HG03103 (cell line): ENCODE measurements at regions not wholly inside any gene's neighbourhood (a gene's known extent, or its start where the extent isn't known, plus 50 kb on each side); places are given as distances from the start of the nearest gene placed in this dataset.
"Not testable (repeated sequence)": the region's sequence is repeated elsewhere in the genome, so short reads cannot be mapped to it uniquely, and the experiment has no call there.

ENCODE experiments used
- ATAC-seq: cut with Tn5 transposase; IDR thresholded peaks from one replicate; pipeline ENCODE4 v1.9.1; 2021; ENCODE audit warnings: low read depth; ENCODE audit not compliant: unreplicated experiment

DNA sequence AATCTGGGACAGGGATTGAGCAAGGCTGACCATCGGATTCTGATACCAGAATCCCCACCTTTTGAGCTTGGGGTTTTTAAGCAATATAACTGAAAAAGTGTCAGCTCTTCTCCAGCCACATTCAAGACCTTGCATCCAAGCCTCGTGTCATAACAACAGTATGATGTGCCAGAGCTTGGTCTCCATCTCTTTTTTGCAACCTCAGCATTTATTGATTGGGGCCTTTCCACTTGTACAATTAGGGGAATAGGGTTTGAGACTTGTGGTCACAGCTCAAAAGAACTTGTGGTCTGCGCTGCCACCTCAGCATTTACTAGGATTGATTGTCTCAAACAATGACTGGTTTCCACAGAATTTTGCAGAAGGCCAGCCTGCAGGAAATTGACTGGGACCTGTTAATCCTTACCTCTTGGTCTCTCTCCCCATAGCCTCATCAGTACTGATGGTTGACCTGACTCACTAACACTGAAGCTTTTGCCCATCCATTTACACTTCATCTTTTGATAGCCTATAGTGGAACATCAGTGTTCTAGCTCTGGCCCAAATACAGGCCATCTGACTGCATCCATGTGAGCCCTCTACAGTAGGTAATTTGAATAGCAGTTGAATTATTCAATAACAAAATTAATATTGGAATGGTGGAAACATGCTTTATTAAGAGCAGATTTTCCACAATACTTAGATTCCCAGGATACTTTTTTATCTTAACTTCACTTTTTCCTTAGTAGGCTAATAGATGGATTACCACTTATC is 381.6 kb upstream of the PRR16 start:
- ATAC-seq = no peak

DNA sequence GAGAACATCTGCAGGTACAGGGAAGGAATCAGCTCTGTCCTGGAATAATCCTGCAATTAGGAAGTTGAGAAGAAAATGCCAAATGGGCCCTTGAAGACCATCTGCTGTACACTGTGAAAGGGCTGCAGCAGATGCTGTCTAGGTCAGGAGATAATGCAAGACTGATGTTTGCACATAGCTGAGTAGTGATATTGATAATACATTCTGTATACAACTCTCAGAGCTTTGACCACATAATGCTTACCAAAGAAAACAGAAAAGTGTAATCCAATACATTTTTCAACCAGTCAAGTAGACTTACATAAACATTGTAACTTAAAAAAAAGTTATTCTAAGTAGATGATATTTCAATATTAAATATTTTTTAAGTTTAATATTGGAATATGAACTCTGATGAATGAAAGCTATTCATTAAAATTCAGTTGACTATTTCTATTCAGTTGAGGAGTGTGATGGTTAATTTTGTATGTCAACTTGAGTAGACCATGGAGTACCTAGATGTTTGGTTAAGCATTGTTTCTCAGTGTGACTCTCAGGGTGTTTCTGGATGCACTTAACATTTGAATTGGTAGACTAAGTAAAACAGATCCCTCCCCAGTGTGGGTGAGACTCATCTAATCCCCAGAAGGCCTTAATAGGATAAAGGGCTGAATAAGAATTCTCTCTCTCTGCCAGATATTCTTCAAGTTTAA is 380.1 kb upstream of the PRR16 start:
- no peak for ATAC-seq

DNA sequence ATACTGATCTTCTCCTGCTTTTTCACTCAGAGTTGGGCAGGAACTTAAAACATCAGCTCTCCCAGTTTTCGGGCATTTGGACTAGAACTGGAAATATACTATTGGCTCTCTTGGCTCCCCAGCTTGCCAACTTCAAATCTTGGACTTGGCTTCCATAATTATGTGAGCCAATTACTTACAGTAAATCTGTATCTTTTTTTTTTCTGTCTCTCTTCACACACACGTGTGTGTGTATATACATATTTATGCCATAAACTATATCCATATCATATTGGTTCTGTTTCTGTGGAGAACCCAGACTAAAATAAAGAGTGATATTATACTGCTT is 379.6 kb upstream of the PRR16 start:
- no peak for ATAC-seq

DNA sequence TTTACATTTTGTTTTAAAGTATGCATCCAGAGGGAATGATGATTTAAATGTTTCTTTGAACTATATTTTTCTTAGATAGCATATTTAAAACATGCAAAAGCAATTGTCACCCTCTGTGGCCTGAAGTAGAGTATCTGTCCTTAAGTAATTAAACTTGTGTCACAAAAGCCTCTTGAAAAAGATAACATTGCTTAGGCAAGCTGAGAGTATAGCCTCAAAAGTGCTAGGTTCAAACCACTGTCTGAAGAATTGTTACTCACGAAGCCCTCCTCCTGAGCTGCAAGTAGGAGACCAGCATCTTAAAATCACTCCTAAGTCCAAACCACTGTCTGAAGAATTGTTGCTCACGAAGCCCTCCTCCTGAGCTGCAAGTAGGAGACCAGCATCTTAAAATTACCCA is 378.0 kb upstream of the PRR16 start:
- no peak for ATAC-seq

DNA sequence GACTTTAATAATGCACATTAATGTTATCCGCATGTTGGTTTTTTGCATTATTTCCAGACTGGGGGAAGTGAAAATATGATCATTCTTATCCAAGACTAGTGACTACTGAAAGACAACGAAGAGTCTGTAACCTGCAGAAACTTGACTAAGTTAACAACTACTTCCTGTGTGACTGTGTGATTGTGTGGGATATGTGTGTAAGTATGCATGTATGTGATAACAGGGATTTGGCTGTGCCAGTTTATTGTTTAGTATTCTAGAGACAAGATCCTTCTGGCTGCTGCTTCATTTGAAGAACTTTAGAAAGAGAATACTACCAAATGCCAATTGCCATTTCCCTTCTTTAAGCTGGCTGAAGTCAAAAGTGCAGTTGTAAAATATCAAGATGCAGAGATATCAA is 375.7 kb upstream of the PRR16 start:
- no peak for ATAC-seq

DNA sequence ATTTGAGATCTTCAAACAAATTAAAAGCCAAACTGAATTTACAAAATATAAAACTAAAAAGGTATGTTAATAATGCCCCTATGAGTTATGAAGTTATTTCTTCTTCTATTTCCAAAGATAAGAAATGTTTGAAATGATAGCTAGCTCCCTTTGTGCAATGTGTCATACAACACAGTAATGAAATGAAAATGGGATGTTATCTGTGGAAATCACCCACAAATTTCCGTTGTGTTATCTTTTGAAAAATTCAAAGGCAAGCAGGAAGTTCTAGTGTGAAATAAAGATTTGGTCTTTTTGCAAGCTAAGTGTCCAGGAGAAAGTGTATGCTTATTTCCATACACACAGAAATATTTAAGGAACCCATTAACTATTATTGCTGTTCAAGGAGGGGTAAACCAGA is 375.3 kb upstream of the PRR16 start:
- no peak for ATAC-seq

DNA sequence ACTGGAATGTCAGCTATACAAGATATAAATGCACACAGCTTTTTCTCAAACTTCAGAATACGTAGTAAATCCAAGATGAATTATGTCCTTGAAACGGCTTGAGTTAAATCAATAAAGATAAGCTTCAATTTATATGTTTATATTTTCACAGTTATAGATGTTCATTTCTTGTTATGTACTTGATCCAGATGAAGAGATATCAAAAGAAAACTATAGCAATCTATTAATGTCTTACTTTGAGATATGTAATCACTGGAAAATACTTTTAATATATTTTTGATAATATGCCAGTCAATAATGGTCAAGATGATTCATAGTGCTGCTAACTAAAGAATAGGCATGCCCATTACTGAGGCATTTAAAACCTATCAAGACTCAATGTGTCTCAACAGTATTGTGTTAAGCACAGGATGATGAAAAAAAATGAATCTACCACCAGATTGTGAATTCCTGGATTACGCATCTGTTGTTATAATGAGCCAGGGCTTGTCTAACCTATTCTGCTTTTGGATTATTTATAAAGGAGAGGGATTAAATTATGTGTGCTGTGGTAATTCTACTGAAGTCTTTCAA is 372.6 kb upstream of the PRR16 start:
- ATAC-seq = no peak

DNA sequence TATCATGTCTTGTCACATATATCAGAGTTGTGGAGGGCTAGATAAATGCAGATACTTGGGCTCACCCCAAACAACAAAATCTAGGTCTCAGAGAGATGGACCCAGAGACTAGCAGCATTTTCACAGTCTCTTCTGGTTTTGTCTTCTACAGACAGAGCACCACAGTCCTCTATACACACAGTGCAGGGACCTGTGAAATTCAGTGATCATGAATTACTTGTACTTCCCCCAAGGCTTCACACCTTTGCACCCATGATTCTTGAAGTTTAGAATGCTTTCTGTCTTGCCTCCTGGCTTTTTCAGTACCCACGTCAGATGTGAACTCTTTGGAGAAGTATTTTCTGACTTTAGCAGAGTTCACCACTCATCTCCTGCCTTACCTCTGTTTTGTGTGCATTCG is 371.5 kb upstream of the PRR16 start:
- no peak for ATAC-seq

DNA sequence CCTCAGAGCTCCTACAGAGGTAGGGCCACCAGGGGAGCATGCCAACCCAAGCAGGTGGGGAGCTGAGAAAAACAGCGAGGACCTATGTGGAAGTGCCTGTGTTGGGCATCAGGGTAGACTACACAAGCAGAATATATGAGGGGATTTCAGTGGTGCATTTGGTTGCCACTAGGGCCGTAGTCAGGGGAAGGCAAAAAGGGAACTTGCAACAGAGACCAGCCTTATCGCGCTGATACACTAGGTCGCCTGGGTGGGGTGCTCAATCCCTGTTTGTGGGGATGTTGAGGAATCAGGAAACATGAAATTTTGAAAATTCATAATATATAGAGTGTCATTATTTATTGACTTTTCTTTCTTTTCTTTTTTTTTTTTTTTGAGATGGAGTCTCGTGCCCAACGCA is 370.9 kb upstream of the PRR16 start:
- ATAC-seq = no peak

DNA sequence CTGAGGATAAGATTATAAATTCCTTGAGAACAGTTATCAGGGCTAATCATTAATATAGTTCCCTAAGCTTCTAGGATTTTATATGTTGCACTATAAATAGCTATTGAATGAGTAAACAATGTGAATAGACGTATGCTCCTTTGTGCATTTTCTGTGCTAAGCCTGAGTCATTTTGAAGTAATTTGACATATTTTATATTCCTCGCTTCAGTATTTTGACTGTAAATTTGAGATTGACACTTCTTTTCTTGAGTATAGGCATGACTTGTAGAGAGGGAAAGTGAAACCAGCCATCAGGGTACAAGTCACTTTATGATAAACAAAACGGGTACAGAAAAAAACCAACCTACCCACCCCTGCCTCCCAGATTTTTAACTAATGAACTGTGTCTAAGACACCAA is 367.7 kb upstream of the PRR16 start:
- ATAC-seq = no peak

DNA sequence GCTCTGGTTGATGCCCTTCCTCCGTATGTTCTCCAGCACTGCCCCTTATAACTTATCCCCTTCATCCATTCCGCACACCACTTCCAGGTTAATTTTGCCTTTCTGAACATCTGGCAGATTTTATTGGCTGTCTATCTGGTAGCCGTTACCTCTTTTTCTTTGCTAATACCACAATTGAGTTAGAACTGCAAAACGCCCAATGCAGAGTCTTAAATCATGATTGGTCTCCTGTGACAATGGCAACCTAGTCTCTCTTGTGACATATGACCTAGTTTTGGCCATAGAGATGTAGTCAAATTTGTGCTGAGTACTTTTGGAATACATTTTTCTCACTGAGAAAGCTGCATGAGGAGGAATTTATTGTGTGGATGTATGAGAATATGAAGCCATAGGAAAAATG is 365.7 kb upstream of the PRR16 start:
- ATAC-seq = no peak

DNA sequence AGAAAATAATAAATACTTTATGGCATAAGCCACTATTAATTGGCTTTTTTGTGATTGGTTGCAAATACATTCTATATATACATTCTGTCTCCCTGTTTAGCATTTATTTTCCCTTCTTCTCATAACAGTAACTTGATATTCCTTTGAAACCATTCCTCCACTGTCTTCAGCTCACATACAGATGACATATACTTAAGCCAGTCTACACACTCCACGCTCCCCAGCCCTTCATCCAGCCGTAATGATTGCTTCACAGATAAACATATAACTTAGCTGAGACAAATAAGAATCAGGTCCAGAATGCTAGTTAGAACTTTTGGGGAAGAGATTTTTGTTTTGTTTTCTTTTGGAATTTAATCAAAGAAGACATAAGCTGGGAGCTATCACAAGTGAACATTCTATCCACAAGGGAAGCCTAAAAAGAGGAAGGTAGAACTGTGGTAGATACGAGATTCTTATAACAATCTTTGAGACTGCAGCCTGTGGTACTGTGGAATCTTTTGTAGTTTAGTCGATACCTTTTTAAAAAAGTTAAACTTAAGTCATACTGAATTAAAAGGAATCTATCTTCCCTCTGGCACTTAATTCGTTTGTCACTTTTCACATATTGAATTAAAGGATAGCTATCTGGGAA is 365.1 kb upstream of the PRR16 start:
- no peak for ATAC-seq

DNA sequence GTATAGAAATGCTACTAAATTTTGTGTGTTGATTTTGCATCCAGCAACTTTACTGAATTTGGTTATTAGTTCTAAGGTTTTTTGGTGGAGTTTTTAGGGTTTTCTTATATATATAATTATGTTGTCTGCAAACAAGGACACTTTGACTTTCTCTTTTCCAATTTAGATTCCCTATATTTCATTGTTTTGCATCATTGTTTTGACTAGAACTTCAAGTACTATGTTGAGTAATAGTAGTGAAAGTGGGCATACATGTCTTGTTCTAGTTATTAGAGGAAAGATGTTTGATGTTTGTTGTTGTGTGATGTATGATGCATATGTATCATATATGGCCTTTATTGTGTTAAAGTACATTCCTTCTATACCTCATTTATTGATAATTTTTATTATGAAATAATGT is 362.3 kb upstream of the PRR16 start:
- ATAC-seq = no peak

DNA sequence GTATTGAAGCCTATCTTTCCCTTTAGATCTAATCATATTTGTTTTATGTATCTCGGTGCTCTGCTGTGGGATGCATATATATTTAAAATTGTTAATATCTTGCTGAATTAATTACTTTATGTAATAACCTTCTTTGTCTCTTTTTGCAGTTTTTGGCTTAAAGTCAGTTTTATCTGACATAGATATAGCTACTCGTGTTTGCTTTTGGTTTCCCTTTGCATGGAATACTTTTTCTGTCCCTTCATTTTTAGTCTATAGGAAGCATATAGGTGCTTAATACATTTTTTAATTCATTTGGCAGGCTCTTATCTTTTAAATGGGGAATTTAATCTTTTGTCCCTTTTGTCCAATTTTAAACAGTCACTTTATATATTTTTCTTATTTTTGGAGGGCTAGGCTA is 360.6 kb upstream of the PRR16 start:
- ATAC-seq = no peak

DNA sequence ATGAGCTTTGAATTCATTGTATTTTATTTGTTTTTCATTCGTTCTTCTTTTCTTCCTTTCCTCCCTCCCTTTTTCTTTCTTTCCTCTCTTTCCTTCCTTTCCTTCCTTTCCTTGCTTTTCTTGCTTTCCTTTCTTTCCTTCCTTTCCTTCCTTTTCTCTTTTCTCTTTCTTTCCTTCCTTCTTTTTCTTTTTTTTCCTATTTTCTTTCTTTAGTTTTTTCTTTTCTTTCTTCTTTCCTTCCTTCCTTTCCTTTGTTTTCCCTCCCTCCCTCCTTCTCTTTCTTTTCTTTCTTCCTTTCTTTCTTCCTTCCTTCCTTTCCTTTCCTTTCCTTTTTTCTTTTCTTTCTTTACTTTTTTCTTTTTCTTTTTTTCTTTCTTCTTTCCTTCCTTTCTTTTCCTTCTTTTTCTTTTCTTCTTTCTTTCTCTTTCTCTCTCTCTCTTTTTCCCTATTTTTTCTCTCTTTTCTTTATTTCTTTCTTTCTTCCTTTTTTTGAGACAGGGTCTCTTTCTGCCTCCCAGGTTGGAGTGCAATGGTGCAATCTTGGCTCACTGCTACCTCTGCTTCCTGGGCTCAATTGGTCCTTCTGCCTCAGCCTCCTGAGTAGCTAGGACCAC is 357.1 kb upstream of the PRR16 start:
- ATAC-seq = no peak

DNA sequence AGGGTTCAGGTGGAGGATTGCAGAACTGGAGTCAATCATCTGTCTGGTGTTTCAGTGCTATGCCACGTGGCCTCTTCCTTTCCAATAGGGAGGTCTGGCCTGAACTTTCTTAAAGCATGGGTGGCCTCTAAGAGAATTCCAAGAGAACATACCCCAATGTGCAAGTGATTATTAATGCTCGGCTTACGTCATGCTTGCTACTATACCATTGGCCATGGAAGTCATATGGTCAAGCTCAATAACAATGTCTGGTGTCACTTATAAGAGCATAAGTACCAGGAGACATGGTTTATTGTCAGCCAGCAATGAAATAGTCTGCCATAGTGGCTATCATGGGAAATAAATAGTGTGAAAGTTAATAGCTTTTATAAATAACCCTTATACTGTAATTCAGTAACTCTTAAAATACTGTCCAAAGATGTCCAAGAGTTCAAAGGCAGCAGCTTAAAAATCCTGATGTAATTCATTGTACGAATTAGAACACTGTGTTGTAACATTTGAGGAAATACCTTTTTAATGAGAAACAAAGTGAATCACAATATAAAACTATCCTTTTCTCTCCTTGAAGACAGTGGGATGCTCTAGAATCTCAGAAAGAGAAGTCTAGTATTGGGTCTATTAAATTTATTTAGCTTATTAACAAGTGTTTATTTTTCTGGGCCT is 355.4 kb upstream of the PRR16 start:
- no peak for ATAC-seq

DNA sequence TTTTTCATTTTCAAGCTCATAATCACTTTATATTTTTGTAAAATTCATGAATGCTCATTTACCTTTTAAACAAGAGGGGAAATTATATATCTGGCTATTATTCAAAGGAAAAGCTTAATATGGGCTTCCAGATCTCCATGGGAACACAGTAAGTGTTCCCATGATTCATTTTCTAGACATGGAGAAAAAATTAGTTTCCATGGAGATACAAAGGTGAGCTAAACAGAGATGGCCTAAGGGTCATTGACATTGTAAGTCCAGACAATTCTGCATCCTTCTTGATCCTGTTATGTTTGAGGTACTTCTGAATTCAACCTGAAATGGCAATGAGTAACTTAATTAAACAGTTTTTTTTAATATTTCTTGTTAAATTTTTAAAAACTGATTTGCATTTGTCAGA is 341.4 kb upstream of the PRR16 start:
- no peak for ATAC-seq

DNA sequence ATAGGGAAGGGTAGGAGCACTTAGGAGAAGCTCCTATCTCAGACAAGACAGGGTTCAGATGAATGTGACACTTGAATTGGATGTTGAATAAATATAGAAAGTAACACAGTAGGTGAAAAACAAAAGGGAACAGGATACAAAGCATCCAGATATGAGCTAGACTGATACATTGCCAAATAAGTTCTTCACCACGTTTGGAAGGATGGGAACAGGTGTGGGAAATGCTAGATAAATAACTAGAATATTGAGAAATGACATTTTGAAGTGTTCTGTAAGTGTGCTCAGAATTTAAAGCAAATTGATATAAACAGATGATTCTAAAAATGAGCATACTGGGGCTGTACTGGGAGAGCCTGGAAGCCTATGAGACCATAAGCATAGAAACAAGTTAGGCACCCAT is 340.1 kb upstream of the PRR16 start:
- ATAC-seq = no peak

DNA sequence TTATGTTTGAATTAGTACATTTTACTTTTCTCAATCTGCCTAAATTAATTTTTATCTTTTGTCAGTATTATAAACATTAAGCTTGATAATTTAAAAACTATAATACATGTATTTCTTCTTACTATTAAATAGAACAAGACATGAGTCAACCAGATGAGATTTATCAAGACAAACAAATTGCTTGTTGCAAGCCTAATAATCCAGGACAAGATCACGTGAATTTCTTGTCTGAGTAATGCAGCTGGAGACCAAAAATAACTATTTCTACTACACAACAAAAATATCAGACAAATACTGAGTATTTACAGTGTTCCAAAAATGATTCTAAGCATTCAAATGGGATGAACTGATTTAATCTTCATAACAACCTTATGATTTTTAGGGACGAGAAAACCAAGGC is 339.1 kb upstream of the PRR16 start:
- ATAC-seq = no peak

DNA sequence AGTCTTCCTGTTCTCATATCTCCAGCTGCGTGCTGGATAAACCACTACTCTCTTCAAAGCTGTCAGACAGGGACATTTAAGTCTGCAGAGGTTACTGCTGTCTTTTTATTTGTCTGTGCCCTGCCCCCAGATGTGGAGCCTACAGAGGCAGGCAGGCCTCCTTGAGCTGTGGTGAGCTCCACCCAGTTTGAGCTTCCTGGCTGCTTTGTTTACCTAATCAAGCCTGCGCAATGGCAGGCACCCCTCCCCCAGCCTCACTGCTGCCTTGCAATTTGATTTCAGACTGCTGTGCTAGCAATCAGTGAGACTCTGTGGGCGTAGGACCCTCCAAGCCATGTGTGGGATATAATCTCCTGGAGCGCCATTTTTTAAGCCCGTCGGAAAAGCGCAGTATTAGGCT is 331.8 kb upstream of the PRR16 start:
- ATAC-seq = not testable (repeated sequence)

DNA sequence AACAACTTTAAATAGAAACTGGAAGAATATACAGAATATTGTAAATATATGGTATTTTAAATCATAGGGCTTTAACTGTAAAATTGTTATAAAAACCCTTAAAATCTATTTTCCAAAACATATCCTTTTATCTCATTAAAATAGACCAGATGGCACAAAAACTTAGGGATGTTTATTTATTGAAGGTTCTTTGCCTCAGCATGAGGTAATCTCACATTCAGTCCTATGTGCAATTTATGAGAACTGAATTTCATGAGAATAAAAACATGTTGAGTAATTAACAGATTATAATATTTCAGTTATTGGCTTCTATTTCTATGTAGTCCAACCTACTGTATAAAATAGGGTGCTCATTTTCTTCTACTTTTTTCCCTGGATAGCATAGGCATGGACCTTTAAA is 329.2 kb upstream of the PRR16 start:
- no peak for ATAC-seq
